ENCODE measurements at regions not wholly inside any gene's neighbourhood (a gene's known extent, or its start where the extent isn't known, plus 50 kb on each side); places are given as distances from the start of the nearest gene placed in this dataset.

DNA sequence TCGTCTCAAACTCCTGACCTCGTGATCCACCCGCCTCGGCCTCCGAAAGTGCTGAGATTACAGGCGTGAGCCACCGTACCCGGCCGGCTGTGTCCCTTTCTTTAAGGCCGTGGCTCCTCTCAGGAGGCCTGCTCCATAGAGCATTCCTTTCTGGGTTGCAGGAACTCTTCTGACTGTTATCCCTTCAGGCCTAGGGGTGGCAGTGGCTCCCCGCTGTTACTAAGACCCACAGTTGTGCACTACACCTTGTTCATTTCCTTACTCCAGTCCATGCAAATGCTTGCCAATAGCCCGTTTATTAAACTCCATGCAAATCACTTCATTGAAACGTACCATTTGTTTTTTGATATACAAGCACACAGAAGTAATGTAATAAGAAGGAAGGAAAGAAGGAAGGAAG, 234.7 kb downstream of the BCAT1 start (continued):
- TF ChIP-seq, protein P1, sequence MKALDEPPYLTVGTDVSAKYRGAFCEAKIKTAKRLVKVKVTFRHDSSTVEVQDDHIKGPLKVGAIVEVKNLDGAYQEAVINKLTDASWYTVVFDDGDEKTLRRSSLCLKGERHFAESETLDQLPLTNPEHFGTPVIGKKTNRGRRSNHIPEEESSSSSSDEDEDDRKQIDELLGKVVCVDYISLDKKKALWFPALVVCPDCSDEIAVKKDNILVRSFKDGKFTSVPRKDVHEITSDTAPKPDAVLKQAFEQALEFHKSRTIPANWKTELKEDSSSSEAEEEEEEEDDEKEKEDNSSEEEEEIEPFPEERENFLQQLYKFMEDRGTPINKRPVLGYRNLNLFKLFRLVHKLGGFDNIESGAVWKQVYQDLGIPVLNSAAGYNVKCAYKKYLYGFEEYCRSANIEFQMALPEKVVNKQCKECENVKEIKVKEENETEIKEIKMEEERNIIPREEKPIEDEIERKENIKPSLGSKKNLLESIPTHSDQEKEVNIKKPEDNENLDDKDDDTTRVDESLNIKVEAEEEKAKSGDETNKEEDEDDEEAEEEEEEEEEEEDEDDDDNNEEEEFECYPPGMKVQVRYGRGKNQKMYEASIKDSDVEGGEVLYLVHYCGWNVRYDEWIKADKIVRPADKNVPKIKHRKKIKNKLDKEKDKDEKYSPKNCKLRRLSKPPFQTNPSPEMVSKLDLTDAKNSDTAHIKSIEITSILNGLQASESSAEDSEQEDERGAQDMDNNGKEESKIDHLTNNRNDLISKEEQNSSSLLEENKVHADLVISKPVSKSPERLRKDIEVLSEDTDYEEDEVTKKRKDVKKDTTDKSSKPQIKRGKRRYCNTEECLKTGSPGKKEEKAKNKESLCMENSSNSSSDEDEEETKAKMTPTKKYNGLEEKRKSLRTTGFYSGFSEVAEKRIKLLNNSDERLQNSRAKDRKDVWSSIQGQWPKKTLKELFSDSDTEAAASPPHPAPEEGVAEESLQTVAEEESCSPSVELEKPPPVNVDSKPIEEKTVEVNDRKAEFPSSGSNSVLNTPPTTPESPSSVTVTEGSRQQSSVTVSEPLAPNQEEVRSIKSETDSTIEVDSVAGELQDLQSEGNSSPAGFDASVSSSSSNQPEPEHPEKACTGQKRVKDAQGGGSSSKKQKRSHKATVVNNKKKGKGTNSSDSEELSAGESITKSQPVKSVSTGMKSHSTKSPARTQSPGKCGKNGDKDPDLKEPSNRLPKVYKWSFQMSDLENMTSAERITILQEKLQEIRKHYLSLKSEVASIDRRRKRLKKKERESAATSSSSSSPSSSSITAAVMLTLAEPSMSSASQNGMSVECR (CRISPR knock-in tag; IDR thresholded peaks at IDR 0.05; ENCODE audit: borderline replicate concordance): no peak
- no peak for TF ChIP-seq ERG (CRISPR knock-in tag; IDR thresholded peaks at IDR 0.05)
- TF ChIP-seq, protein P2, sequence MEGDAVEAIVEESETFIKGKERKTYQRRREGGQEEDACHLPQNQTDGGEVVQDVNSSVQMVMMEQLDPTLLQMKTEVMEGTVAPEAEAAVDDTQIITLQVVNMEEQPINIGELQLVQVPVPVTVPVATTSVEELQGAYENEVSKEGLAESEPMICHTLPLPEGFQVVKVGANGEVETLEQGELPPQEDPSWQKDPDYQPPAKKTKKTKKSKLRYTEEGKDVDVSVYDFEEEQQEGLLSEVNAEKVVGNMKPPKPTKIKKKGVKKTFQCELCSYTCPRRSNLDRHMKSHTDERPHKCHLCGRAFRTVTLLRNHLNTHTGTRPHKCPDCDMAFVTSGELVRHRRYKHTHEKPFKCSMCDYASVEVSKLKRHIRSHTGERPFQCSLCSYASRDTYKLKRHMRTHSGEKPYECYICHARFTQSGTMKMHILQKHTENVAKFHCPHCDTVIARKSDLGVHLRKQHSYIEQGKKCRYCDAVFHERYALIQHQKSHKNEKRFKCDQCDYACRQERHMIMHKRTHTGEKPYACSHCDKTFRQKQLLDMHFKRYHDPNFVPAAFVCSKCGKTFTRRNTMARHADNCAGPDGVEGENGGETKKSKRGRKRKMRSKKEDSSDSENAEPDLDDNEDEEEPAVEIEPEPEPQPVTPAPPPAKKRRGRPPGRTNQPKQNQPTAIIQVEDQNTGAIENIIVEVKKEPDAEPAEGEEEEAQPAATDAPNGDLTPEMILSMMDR (IDR thresholded peaks at IDR 0.05): no peak
- TF ChIP-seq, protein P3, sequence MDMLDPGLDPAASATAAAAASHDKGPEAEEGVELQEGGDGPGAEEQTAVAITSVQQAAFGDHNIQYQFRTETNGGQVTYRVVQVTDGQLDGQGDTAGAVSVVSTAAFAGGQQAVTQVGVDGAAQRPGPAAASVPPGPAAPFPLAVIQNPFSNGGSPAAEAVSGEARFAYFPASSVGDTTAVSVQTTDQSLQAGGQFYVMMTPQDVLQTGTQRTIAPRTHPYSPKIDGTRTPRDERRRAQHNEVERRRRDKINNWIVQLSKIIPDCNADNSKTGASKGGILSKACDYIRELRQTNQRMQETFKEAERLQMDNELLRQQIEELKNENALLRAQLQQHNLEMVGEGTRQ (CRISPR knock-in tag; IDR thresholded peaks at IDR 0.05): no peak

DNA sequence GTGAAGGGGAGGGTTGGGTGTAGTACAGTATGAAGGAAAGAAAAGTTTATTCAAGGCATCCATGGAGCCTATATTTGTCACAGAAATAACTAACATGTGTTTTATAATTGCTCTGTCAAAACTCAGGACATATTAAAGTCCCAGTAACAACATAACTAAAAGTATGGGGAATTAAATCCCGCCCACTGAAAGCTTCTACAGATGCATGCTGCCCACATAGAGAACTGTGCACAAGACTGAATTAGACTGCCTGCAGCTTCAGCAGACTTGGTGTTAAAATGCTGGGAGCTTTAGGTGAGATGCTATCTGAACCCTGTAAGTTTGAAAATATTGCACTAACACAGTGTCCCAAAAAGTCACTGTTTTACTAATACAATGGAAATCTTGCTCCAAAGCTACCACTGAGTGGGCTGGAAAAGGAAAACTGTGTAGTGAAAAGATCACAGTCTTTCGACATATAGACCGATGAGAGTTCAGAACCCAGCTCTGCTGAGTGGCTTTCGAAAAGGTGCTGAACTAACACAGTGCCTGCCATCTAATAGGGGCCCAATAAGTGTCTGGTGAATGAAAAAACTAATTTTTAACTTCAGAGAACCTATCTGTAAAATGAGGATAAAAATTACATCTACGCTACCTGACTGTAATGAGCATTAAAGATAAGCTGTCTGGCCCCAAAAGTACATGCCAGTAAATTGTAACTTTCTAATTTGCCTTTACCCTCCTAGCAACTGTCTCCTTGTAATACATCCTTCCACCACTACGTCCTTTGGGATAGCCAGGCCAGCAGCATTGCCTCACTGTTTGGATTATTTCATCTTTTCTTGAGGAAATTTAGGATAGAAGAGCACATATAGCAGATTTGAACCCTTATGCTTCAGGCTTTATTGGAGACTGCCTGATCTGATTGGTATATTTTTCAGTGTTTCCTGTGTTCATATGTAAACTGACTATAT, 237.6 kb downstream of the BCAT1 start:
- no peak for ATAC-seq
- no peaks in the 10 kb centered on the region; the same call in 1 of the 2 replicates for H3K27me3 Mint-ChIP-seq (ENCODE audit: low read depth)
- no peak overlapping the region for H3K4me3 Mint-ChIP-seq
- no peaks in the 10 kb centered on the region for H3K36me3 Mint-ChIP-seq
- H3K9me3 Mint-ChIP-seq: no peaks in the 10 kb centered on the region
- DNase-seq (ENCODE audit: low spot score): no peak
- H3K4me1 Mint-ChIP-seq: no peaks in the 10 kb centered on the region
- no peak overlapping the region for H3K27ac Mint-ChIP-seq
- POLR2A ChIA-PET: no interaction called here
- no peak for TF ChIP-seq HMGA2 (CRISPR knock-in tag; IDR thresholded peaks at IDR 0.05)
- TF ChIP-seq GTF2I (CRISPR knock-in tag; conservative IDR thresholded peaks at IDR 0.05): 0 out of 2 replicates have a peak, but pooled peaks have one; percentile 19
- TF ChIP-seq IRF1 (CRISPR knock-in tag; IDR thresholded peaks at IDR 0.05): no peak
- no peak for TF ChIP-seq FOXJ3 (CRISPR knock-in tag; IDR thresholded peaks at IDR 0.05; ENCODE audit: borderline replicate concordance)
- TF ChIP-seq TP53 (CRISPR knock-in tag; IDR thresholded peaks at IDR 0.05): no peak
- TF ChIP-seq, protein P4, sequence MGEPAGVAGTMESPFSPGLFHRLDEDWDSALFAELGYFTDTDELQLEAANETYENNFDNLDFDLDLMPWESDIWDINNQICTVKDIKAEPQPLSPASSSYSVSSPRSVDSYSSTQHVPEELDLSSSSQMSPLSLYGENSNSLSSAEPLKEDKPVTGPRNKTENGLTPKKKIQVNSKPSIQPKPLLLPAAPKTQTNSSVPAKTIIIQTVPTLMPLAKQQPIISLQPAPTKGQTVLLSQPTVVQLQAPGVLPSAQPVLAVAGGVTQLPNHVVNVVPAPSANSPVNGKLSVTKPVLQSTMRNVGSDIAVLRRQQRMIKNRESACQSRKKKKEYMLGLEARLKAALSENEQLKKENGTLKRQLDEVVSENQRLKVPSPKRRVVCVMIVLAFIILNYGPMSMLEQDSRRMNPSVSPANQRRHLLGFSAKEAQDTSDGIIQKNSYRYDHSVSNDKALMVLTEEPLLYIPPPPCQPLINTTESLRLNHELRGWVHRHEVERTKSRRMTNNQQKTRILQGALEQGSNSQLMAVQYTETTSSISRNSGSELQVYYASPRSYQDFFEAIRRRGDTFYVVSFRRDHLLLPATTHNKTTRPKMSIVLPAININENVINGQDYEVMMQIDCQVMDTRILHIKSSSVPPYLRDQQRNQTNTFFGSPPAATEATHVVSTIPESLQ (CRISPR knock-in tag; IDR thresholded peaks at IDR 0.05): no peak
- CTCF ChIA-PET: no interaction called here

Data from WTC11 (cell line).